SK-N-SH (cell line): ENCODE measurements at regions not wholly inside any gene's neighbourhood (a gene's known extent, or its start where the extent isn't known, plus 50 kb on each side); places are given as distances from the start of the nearest gene placed in this dataset.

Experiments used
- CTCF ChIA-PET: fragments of 300-600, 350-600 bp; formaldehyde crosslinking; extraction: SDS; loops from one replicate; lab custom pipeline; 2021; lab: Yijun Ruan, JAX
- POLR2A ChIA-PET: fragments of 350-600 bp; sonication (Branson Sonifier 250); formaldehyde crosslinking; extraction: SDS; loops from one replicate; lab custom pipeline; 2020; ENCODE audit warnings: antibody characterized with exemption, inconsistent platforms; lab: Yijun Ruan, JAX
- DNase-seq: peaks from one replicate; pipeline ENCODE4 v3.0.0; 2012
- H2AFZ ChIP-seq: fragments of 200-600 bp; sonication (generic); 2 replicates; pipeline ENCODE4 v1.8.1; 2016; ENCODE audit warnings: antibody characterized with exemption, mild to moderate bottlenecking, low read depth
- H3F3A ChIP-seq: fragments of 200-600 bp; sonication (generic); replicated peaks from 2 replicates; pipeline ENCODE3; 2016; ENCODE audit warnings: antibody characterized with exemption, mild to moderate bottlenecking; ENCODE audit not compliant: insufficient read depth
- H3K27ac ChIP-seq, 2 experiments: fragments of 200-500 bp in 1 of 2; fragments of 200-600 bp in 1 of 2; sonication (Bioruptor generic) in 1 of 2; sonication (generic), shearing (Covaris generic) in 1 of 2; 2 replicates each; pipeline versions ENCODE4 v1.5.1 to v1.6.1; 2014 to 2016; ENCODE audit warnings: low read depth in 2 of 2, inconsistent platforms in 1 of 2, low read length in 1 of 2, mild to moderate bottlenecking in 1 of 2, mixed read lengths in 1 of 2
- H3K27me3 ChIP-seq: fragments of 200-600 bp; sonication (generic), shearing (Covaris generic); 2 replicates; pipeline ENCODE4 v1.6.1; 2016; ENCODE audit warnings: mixed run types; ENCODE audit not compliant: insufficient read depth
- H3K36me3 ChIP-seq, 2 experiments: fragments of 200-500 bp in 1 of 2; fragments of 200-600 bp in 1 of 2; sonication (Bioruptor generic) in 1 of 2; sonication (generic) in 1 of 2; replicated peaks in 1 of 2; 2 replicates each; pipeline versions ENCODE3 to v1.5.1; 2014 to 2016; ENCODE audit warnings: low read length in 1 of 2, mild to moderate bottlenecking in 1 of 2; ENCODE audit not compliant: insufficient read depth in 2 of 2, control insufficient read depth in 1 of 2
- H3K4me1 ChIP-seq, 2 experiments: fragments of 200-500 bp in 1 of 2; fragments of 200-600 bp in 1 of 2; sonication (Bioruptor generic) in 1 of 2; sonication (generic), shearing (Covaris generic) in 1 of 2; 2 replicates each; pipeline versions ENCODE4 v1.5.1 to v1.6.1; 2014 to 2016; ENCODE audit warnings: low read depth in 1 of 2, low read length in 1 of 2, mixed run types in 1 of 2; ENCODE audit not compliant: insufficient read depth in 2 of 2, control insufficient read depth in 1 of 2
- H3K4me2 ChIP-seq: fragments of 200-600 bp; sonication (generic), shearing (Covaris generic); 2 replicates; pipeline ENCODE4 v1.6.1; 2017; ENCODE audit warnings: mixed run types
- H3K4me3 ChIP-seq, 2 experiments: fragments of 200-500 bp in 1 of 2; fragments of 200-600 bp in 1 of 2; sonication (Bioruptor generic) in 1 of 2; sonication (generic), shearing (Covaris generic) in 1 of 2; 2 replicates each; pipeline versions ENCODE4 v1.5.1 to v1.8.1; 2014 to 2016; ENCODE audit warnings: low read depth in 2 of 2, inconsistent platforms in 1 of 2, low read length in 1 of 2, mild to moderate bottlenecking in 1 of 2, mixed read lengths in 1 of 2, moderate library complexity in 1 of 2
- H3K79me2 ChIP-seq: fragments of 200-600 bp; sonication (generic); 2 replicates; pipeline ENCODE4 v1.8.1; 2017; ENCODE audit warnings: mild to moderate bottlenecking; ENCODE audit not compliant: insufficient read depth
- H3K9ac ChIP-seq: fragments of 200-600 bp; sonication (generic); 2 replicates; pipeline ENCODE4 v1.6.1; 2017; ENCODE audit warnings: mixed run types
- H3K9me2 ChIP-seq: fragments of 200-600 bp; sonication (generic); 2 replicates; pipeline ENCODE4 v1.6.1; 2017; ENCODE audit warnings: mixed run types
- H3K9me3 ChIP-seq: fragments of 200-600 bp; sonication (generic); 2 replicates; pipeline ENCODE4 v1.6.1; 2017; ENCODE audit warnings: mixed run types, mild to moderate bottlenecking, moderate library complexity
- H4K20me1 ChIP-seq: fragments of 200-600 bp; sonication (generic); 2 replicates; pipeline ENCODE4 v1.6.1; 2017; ENCODE audit warnings: mild to moderate bottlenecking, mixed run types; ENCODE audit not compliant: insufficient read depth
- CTCF ChIP-seq: fragments of 200-600 bp; sonication (generic); IDR thresholded peaks from 2 replicates; pipeline ENCODE4 v1.6.1; 2017; ENCODE audit warnings: antibody characterized with exemption, mild to moderate bottlenecking, moderate library complexity
- MAX ChIP-seq: IDR thresholded peaks from 2 replicates; pipeline ENCODE4 v1.4.0; 2012; ENCODE audit warnings: low read depth
- REST ChIP-seq: IDR thresholded peaks from 2 replicates; pipeline ENCODE4 v1.6.1; 2012; ENCODE audit warnings: mild to moderate bottlenecking, low read depth, low read length, moderate library complexity
- TAF1 ChIP-seq: IDR thresholded peaks from 2 replicates; pipeline ENCODE4 v1.6.1; 2012; ENCODE audit warnings: low read depth, mild to moderate bottlenecking, low read length, moderate library complexity, borderline replicate concordance
- ZBTB33 ChIP-seq: IDR thresholded peaks from 2 replicates; pipeline ENCODE4 v1.4.0; 2012; ENCODE audit warnings: low read depth, borderline replicate concordance
- WGBS: methylation state at CpG from one replicate; pipeline ENCODE4 v1.1.6; 2017; ENCODE audit warnings: low lambda C conversion rate; 5-methylcytosine and 5-hydroxymethylcytosine counted together

- POLR2A ChIA-PET = no interaction called here
These were observed 121.3 kb upstream of the S100G start for GRCh38 chrX:16528620-16529019.

More at GRCh38 chrX:16528620-16529019, 121.3 kb upstream of the S100G start:
- Histone ChIP-seq H3K9ac (no peak overlapping the region), H3F3A (no peaks in the 10 kb centered on the region), H3K9me2 (no peaks in the 10 kb centered on the region), H3K27ac (no peak overlapping the region), H3K79me2 (no peaks in the 10 kb centered on the region), H3K9me3 (no peaks in the 10 kb centered on the region), H3K4me1 (peaks cover 0 to 2% of the 10 kb centered on the region in 2 experiments; a peak in 1 of 4 replicates), H3K4me2 (no peak overlapping the region), H3K36me3 (no peaks in the 10 kb centered on the region), H3K4me3 (no peak overlapping the region), H4K20me1 (no peaks in the 10 kb centered on the region), H2AFZ (no peak overlapping the region), H3K27me3 (no peaks in the 10 kb centered on the region)
- TF ChIP-seq CTCF = no peak
- no peak for TF ChIP-seq TAF1
- TF ChIP-seq MAX = no peak
- TF ChIP-seq ZBTB33 = no peak
- TF ChIP-seq REST = no peak
- no peak for DNase-seq
- CTCF ChIA-PET = no interaction called here
- 73% methylated on average over 3 of the region's 3 CpGs for WGBS
